Adrenal gland (tissue), 9 donors: ENCODE measurements at regions not wholly inside any gene's neighbourhood (a gene's known extent, or its start where the extent isn't known, plus 50 kb on each side); places are given as distances from the start of the nearest gene placed in this dataset.

ENCODE experiments used
- DNase-seq, 7 donors: peaks; one replicate each; pipeline ENCODE4 v3.0.0-alpha.2; 2019 to 2020
- H3K27ac ChIP-seq, 5 donors: fragments of 200-600 bp; sonication (generic) in 4 of 5; 1 replicate in 3 of 5; 2 replicates in 2 of 5; pipeline versions ENCODE4 v1.5.1 to v1.8.0; 2016 to 2020; ENCODE audit warnings: mild to moderate bottlenecking in 1 of 5
- H3K27me3 ChIP-seq: fragments of 200-600 bp; 2 replicates; pipeline ENCODE4 v1.8.0; 2021
- H3K36me3 ChIP-seq, 2 donors: fragments of 200-600 bp; replicated peaks in 1 of 2; 1 replicate in 1 of 2; 2 replicates in 1 of 2; pipeline versions ENCODE4 v1.5.1 to v1.8.0; 2018 to 2022
- H3K4me1 ChIP-seq, 2 donors: fragments of 200-600 bp; replicated peaks in 1 of 2; 1 replicate in 1 of 2; 2 replicates in 1 of 2; pipeline versions ENCODE4 v1.5.1 to v1.8.0; 2018 to 2021
- H3K4me3 ChIP-seq, 4 donors: fragments of 200-600 bp; sonication (generic) in 3 of 4; one replicate each; pipeline ENCODE4 v1.5.1; 2016 to 2018
- H3K9me3 ChIP-seq, 3 donors: fragments of 200-600 bp; sonication (generic) in 1 of 3; replicated peaks in 1 of 3; 1 replicate in 2 of 3; 2 replicates in 1 of 3; pipeline versions ENCODE4 v1.5.1 to v1.8.0; 2016 to 2021
- POLR2A ChIP-seq, 2 donors: fragments of 450-650 bp; IDR thresholded peaks; one replicate each; pipeline ENCODE4 v1.6.1; 2017; ENCODE audit warnings: antibody characterized with exemption in 2 of 2, mild to moderate bottlenecking in 2 of 2, moderate library complexity in 1 of 2
- WGBS, 4 donors: extraction: QIAGEN DNeasy Blood & Tissue Kit in 2 of 4; methylation state at CpG; one replicate each; pipeline versions ENCODE4 v1.1.5 to v1.1.7; 2013 to 2017; 5-methylcytosine and 5-hydroxymethylcytosine counted together
- intact Hi-C, 2 donors: fragments of 100-400 bp; cut with DNase I; formaldehyde crosslinking; loops; one replicate each; pipeline versions ENCODE4 v1.14.1 to v1.15.0; 2022 to 2023
- TF ChIP-seq, protein P1 (sequence below), 6 experiments: fragments of 450-650 bp in 4 of 6; fragments of 200-600 bp in 2 of 6; sonication (generic) in 1 of 6; IDR thresholded peaks; 1 replicate in 5 of 6; 2 replicates in 1 of 6; pipeline versions ENCODE4 v1.5.1 to v1.8.0; 2016 to 2021; ENCODE audit warnings: antibody characterized with exemption in 6 of 6, mild to moderate bottlenecking in 2 of 6, moderate library complexity in 1 of 6
- donor health status: healthy with polysubstance abuse.
- donor health status: Bipolar disorder and iron deficiency.
- donor health status: DM: yes; HTN: yes; CAD: no.
- donor health status: DM: no; HTN: no; CAD: no.
- donor health status: DM: no; HTN: no; CAD: no.

DNA sequence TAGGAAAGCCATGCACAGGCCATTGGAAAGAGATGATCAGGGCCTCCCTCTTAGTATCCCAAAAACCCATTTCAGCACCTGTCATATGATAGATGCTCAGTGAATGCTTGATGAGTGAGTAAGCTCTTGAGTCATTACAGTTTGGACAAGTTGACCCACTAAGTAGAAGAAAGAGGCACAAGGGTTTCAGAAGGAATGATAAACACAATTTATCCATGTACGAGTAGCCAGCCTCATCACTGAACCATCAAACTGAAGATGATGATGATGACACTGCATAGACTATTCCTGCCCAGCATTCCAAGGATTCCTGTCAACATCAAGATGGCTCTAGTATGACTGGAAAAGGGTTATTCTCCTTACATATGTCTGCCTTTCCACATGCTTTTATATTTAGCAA lies 596.0 kb downstream of the BCL11A start:
- no peak for TF ChIP-seq POLR2A (IDR thresholded peaks at IDR 0.05)
- TF ChIP-seq, protein P1, sequence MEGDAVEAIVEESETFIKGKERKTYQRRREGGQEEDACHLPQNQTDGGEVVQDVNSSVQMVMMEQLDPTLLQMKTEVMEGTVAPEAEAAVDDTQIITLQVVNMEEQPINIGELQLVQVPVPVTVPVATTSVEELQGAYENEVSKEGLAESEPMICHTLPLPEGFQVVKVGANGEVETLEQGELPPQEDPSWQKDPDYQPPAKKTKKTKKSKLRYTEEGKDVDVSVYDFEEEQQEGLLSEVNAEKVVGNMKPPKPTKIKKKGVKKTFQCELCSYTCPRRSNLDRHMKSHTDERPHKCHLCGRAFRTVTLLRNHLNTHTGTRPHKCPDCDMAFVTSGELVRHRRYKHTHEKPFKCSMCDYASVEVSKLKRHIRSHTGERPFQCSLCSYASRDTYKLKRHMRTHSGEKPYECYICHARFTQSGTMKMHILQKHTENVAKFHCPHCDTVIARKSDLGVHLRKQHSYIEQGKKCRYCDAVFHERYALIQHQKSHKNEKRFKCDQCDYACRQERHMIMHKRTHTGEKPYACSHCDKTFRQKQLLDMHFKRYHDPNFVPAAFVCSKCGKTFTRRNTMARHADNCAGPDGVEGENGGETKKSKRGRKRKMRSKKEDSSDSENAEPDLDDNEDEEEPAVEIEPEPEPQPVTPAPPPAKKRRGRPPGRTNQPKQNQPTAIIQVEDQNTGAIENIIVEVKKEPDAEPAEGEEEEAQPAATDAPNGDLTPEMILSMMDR (IDR thresholded peaks at IDR 0.05): no peak
- no peak for DNase-seq
- 55 to 72% (median 63%) methylated on average over 1 of the region's 1 CpG for WGBS, 4 donors
- H3K36me3 ChIP-seq: no peaks in the 10 kb centered on the region
- H3K27ac ChIP-seq: no peak overlapping the region
- H3K4me1 ChIP-seq: no peaks in the 10 kb centered on the region
- intact Hi-C loops: no loop called here
- no peaks in the 10 kb centered on the region for H3K9me3 ChIP-seq
- H3K4me3 ChIP-seq: no peak overlapping the region
- H3K27me3 ChIP-seq: no peaks in the 10 kb centered on the region

DNA sequence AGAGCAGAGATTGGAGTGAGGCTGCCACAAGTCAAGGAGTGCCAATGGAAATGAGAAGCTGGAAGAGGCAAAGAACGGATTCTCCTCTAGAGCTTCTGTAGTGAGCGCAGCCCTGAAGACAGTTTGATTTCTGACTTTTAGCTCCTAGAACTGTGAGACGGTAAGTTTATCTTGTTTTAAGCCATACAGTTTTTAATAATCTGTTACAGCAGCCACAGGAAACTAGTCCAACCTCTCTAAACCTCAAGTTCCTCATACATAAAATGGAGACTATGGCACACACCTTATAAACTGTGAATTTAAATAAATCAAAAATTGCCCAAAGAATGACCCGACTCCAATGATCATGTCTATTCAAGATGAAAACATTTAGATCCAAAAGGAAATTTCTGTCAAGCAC lies 596.5 kb downstream of the BCL11A start:
- intact Hi-C loops: no loop called here
- 75 to 82% (median 78%) methylated on average over 4 of the region's 4 CpGs for WGBS, 4 donors
- no peak for DNase-seq
- no peaks in the 10 kb centered on the region for H3K9me3 ChIP-seq
- H3K36me3 ChIP-seq: no peaks in the 10 kb centered on the region
- H3K27me3 ChIP-seq: no peaks in the 10 kb centered on the region
- no peaks in the 10 kb centered on the region for H3K4me1 ChIP-seq
- H3K4me3 ChIP-seq: no peak overlapping the region
- no peak for TF ChIP-seq POLR2A (IDR thresholded peaks at IDR 0.05)
- TF ChIP-seq, protein P1 (IDR thresholded peaks at IDR 0.05): no peak
- H3K27ac ChIP-seq: no peak overlapping the region

DNA sequence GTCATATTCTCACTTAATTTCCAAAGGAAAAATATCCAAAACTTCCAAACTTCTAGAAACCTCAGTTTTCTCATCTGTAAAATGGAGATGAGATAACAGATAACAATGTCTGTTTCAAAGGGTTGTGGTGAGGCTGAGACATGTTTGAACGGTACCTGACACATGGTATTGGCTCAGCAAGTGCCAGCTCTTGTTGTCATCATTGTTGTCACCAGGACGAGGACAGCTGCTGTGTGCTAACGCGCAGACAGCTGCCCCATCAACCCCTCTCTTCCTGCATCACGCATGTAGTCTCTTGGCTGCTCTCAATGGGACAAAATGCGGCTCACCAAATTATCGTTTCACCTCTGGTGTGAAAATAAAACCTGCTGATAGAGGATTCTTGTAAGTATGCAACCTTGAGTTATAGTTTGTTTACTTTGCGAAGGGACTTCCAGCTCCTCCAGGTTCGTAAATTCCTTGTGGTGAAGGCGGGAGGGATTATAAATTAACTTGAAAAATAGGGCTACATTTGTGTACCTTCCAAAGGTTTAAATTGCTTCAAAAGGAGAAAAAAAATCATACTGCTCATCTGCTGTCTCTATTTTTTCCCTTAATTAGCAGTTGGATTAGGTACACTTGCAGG lies 605.4 kb downstream of the BCL11A start:
- 85 to 91% (median 86%) methylated on average over 10 of the region's 10 CpGs for WGBS, 4 donors
- TF ChIP-seq, protein P1 (IDR thresholded peaks at IDR 0.05): no peak
- no peak for TF ChIP-seq POLR2A (IDR thresholded peaks at IDR 0.05)
- no peaks in the 10 kb centered on the region for H3K36me3 ChIP-seq
- H3K4me3 ChIP-seq: no peak overlapping the region
- no peaks in the 10 kb centered on the region for H3K9me3 ChIP-seq
- no peaks in the 10 kb centered on the region for H3K4me1 ChIP-seq
- intact Hi-C loops: no loop called here
- no peak overlapping the region for H3K27ac ChIP-seq
- no peaks in the 10 kb centered on the region for H3K27me3 ChIP-seq
- DNase-seq: no peak

DNA sequence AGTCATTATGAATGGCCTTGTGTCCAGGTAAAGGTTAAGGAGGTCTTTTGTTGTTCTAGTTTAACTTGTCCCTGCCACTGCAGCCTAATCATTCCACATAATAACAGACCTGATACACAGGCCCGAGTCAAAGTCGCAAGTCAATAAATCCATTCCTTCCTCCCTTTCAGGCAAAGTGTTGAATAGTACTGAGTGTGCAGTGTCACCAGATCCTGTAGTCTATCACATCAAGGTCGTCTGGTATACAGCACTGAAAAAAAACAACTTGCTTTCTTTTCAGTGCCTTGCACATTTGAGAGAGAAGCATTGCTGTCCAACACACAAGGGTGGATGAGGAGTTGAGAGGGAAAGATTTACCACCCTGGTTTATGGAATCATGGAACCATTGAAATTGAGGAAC lies 606.2 kb downstream of the BCL11A start:
- 27 to 53% (median 35%) methylated on average over 3 of the region's 3 CpGs for WGBS, 4 donors
- DNase-seq: no peak
- Histone ChIP-seq H3K4me1 (no peaks in the 10 kb centered on the region), H3K4me3 (no peak overlapping the region), H3K9me3 (no peaks in the 10 kb centered on the region), H3K27me3 (no peaks in the 10 kb centered on the region), H3K36me3 (no peaks in the 10 kb centered on the region), H3K27ac (no peak overlapping the region)
- TF ChIP-seq POLR2A (IDR thresholded peaks at IDR 0.05): no peak
- TF ChIP-seq, protein P1 (IDR thresholded peaks at IDR 0.05): no peak
- intact Hi-C loops: no loop called here
